OCI-LY1 (cell line): ENCODE measurements at regions not wholly inside any gene's neighbourhood (a gene's known extent, or its start where the extent isn't known, plus 50 kb on each side); places are given as distances from the start of the nearest gene placed in this dataset.

Source experiments
- EZH2 ChIP-seq: fragments of 200-600 bp; sonication (generic), shearing (Covaris generic); IDR thresholded peaks from 2 replicates; pipeline ENCODE4 v1.8.0; 2017; ENCODE audit warnings: borderline replicate concordance, mixed run types, mild to moderate bottlenecking, antibody characterized with exemption, low read length, moderate library complexity, mixed read lengths
- TF ChIP-seq, protein P1 (sequence below): fragments of 200-600 bp; sonication (generic), shearing (Covaris generic); IDR thresholded peaks from 2 replicates; pipeline ENCODE4 v1.5.1; 2017; ENCODE audit warnings: mild to moderate bottlenecking, antibody characterized with exemption, low read length, moderate library complexity, mixed read lengths

DNA sequence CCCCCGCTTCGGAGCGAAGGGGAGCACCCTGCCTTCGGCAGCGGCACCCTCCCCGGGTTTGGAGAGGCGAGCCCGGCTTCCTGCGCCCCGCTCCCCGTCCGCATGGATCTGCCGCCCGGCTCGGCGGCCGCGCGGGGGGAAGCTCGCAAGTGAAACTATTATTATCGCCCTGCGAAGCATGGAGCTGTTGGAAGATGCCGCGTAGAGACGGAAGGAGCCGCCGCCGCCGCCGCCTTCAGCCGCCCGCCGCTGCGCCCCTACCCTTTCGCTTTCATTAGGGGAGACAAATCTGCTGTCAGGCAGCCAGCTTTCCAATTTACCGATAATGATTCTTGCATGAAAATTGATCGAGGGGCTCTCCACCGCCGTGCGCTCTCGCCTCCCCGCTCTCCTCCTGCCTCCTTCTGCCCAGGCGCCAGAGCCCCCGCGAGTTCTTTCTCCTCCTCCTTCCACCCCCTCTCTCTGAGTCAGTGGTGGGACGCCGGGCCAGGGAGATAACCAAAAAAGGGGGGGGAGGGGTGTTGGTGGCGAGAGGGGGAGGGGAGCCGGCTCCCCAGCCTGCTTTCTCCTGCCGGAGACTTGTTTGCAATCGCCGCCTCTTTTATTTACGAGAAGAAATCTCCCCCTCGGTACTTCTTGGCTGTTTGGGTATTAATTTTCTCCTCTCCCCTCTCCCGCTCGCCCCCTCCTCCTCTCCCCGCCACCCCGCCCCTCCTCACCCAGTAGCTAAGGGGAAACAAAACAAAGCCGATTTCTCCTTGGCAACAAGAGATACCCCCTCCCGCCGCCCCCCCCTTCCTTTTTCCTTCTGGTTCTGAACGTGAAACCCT is 58.0 kb upstream of the GSE1 start:
- TF ChIP-seq, protein P1, sequence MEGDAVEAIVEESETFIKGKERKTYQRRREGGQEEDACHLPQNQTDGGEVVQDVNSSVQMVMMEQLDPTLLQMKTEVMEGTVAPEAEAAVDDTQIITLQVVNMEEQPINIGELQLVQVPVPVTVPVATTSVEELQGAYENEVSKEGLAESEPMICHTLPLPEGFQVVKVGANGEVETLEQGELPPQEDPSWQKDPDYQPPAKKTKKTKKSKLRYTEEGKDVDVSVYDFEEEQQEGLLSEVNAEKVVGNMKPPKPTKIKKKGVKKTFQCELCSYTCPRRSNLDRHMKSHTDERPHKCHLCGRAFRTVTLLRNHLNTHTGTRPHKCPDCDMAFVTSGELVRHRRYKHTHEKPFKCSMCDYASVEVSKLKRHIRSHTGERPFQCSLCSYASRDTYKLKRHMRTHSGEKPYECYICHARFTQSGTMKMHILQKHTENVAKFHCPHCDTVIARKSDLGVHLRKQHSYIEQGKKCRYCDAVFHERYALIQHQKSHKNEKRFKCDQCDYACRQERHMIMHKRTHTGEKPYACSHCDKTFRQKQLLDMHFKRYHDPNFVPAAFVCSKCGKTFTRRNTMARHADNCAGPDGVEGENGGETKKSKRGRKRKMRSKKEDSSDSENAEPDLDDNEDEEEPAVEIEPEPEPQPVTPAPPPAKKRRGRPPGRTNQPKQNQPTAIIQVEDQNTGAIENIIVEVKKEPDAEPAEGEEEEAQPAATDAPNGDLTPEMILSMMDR: no peak
- no peak for TF ChIP-seq EZH2
